Activated CD8-positive, alpha-beta memory T cell treated with anti-CD3 and anti-CD28 coated beads for 36 hours (primary cell): ENCODE measurements at regions not wholly inside any gene's neighbourhood (a gene's known extent, or its start where the extent isn't known, plus 50 kb on each side); places are given as distances from the start of the nearest gene placed in this dataset.
"Not testable (repeated sequence)": the region's sequence is repeated elsewhere in the genome, so short reads cannot be mapped to it uniquely, and the experiment has no call there.

Experiments used
- CTCF ChIA-PET: fragments of 350-600 bp; sonication (Branson Sonifier 250); formaldehyde crosslinking; loops from one replicate; lab custom pipeline; 2021; ENCODE audit warnings: antibody characterized with exemption; lab: Charles Lee
- POLR2A ChIA-PET: fragments of 350-600 bp; sonication (Branson Sonifier 250); formaldehyde crosslinking; loops from one replicate; lab custom pipeline; 2021; ENCODE audit warnings: antibody characterized with exemption; lab: Charles Lee

DNA sequence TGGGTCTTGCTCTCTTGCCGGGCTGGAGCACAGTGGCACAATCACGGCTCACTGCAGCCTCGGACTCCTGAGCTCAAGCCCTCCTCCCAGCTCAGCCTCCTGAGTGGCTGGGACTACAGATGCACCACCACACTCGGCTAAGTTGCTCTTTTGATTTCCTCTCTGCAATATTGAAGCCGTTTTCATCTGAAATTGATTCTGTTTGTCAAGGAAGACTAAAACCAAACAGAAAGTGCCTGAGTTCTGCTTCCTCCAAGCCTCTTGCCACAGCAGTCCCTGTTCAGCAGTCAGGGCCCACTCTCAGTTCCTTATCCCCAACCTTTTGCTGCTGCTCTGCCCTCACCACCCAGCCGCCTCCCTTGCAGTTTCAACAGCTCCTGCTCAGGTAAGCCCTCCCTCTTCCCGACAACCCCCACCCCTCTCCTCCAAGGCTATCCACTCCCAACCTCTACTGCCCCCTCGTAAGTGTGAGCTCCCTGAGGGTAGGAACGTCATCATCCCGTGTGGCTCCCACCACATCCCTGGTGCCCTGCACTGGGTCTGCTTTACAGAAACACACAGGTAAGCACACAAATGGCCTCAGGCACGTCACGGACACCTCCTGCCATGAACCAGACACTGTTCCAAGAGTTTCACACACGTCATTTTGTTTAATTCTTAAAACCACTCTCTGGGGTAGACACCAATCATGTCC is 70.7 kb upstream of the TAB2 start:
- ChIA-PET CTCF (no interaction called here), POLR2A (no interaction called here)

DNA sequence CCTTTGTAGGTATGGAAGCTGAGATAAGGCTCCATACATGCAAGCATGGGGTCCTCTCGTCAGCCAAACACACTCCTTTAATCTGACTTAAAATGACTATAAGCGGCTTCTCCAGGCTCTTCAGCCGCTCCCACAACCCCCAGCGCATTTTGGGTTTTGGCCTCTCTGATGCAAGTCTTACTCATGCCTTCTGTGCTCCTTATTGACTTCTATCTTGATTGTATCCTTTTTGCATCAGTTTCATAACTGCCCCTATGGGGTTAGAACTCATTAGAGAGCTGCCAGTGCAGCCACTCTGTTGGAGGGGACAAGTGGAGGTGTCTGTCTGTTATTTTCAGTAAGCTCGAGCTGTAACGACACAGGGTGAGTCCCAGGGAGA is 70.1 kb upstream of the TAB2 start:
- ChIA-PET POLR2A (no interaction called here), CTCF (no interaction called here)

GRCh38 chr6:149248263-149248662 is 69.2 kb upstream of the TAB2 start:
- POLR2A ChIA-PET, CTCF ChIA-PET: not testable (repeated sequence)

DNA sequence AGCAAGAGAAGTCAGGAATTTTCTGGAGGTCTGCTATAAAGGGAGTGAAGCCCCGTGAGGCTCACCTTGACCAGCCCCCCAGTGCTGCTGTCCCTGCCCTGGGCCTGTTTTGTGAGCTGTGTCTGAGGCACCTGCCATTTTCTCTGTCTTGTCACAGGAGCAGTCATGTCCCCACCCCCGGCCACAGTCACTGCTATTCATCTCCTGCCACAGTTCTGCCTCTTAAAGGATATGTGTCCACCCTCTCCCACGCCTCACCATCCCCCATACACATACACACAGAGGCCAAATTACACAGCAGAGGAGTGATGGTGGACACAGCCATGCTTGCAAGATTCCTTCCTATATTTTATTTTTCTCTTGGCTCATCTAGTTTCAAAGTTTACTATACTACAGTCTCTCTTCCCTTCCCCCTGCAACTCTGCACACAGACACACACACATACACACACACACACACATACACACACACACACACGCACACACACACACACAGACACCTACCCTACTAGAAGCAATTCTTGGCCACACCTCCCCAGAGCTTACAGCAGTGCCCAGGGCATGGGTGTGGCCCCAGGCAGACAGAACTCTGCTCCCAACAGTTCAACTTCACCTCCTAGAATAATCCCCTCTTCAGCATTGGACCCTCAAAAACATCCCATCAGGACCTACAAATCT is 68.7 kb upstream of the TAB2 start:
- CTCF ChIA-PET: no interaction called here

GRCh38 chr6:149249370-149250357 is 67.8 kb upstream of the TAB2 start:
- ChIA-PET POLR2A (no interaction called here), CTCF (no interaction called here)

More for the DNA sequence above, 68.7 kb upstream of the TAB2 start:
- POLR2A ChIA-PET: no interaction called here

DNA sequence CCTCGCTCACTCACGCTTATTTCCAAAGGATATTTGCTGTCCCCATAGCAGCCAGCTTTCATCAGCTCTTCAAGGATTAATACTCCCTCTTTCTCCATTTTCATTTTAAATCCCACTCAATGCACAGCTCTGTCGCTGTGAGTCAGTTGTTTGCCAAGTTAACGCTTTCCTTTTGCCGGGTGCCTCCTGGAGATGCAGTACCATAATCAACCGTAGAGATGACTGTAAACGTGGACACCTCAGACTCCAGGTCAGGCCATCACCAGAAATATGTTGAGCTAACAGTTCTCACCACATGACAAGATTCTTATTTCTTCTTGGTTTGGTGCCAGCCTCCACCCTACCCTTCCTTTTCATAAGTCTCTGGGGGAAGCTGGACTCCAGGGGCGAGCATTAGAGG is 66.6 kb upstream of the TAB2 start:
- ChIA-PET CTCF (no interaction called here), POLR2A (no interaction called here)

DNA sequence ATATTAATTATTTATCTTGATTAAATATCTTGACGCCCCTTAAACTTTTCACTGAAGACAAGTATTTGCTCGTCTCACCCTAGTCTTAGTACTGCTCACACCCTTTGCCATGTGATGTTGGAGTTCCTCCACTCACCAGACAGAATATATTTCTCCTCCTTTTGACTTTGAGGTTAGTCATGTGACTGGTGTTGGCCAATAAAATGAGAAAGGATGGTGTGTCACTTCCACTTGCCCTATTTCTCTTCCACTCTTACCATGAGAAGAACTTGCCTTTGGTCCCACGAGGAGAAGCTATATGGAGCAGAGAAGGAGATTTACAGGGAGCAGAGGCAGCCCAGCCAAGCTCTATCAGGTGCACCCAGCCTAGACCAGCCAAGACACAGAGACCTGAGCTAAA is 64.9 kb upstream of the TAB2 start:
- POLR2A ChIA-PET: no interaction called here
- CTCF ChIA-PET: no interaction called here

- POLR2A ChIA-PET: no interaction called here
- CTCF ChIA-PET: no interaction called here
These were observed 63.3 kb upstream of the TAB2 start for GRCh38 chr6:149254253-149254652.

DNA sequence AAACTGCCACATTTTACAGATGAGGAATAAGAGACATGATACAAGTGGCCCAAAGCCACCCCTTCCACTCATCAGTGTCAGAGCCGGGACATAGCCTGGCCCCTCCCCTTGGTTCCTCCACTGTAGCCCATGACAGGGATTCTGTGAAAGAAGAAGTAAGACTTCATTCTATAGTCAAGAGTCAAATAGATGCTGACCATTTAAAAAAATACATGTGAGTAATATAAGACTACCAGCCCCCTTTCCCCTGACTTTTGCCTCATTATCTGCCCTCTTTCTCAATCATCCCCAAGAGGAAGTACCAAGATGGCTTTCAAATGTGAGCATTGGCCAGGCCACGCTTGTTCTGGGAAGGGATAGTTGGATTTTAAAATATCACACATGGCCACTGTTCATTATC is 57.8 kb upstream of the TAB2 start:
- ChIA-PET POLR2A (no interaction called here), CTCF (no interaction called here)

DNA sequence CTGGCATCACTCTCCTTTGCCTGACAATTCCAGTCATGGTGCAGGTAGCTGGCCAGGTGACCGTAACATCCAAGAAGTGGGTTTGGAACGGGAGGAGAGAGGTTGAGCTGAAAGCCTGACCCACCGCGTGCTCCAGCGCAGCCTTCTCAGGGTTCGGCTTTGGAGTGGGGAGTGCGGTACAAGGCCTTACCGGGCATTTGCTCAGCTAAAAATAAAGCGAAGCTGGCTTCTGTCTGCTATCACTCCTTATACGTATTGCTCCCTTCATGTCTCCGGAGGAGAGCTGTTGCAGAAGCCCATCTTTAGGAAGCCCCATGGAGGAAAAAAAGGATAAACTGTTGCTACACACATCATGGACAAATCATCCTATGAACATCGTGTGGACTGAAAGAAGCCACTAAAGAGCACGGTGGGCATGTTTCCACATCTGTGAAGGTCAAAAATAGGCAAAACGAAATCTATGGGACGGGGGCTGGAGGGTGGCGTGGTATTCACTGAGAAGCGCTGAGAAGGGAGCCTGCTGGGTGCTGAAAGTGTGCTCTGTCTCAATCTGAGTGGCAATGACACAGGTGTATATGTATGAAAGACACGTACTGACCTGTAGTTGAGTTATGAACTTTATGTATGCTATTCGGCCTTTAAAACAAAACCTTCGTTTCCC is 57.2 kb upstream of the TAB2 start:
- POLR2A ChIA-PET: no interaction called here

GRCh38 chr6:149261364-149262040 is 56.0 kb upstream of the TAB2 start:
- ChIA-PET POLR2A (no interaction called here), CTCF (no interaction called here)

More for the DNA sequence above, 57.2 kb upstream of the TAB2 start:
- CTCF ChIA-PET: no interaction called here

DNA sequence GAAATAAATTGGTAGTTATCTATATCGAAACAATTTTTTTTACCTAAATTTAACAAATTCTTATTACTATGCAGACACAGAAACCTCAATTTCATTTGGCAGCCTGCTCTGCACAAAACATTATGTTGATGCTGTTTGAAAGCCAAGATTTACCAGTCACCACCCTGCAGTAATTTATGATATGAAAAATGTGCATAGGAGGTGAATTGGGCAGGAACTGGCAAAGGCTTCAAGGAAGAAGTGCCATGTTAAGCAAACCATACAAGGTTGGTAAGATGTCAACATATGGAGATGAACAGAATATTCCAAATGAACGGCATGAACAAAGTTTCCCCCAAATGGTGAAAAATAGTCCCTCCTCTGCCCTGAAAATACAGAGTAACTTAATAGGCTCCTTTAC is 54.2 kb upstream of the TAB2 start:
- ChIA-PET POLR2A (no interaction called here), CTCF (no interaction called here)

DNA sequence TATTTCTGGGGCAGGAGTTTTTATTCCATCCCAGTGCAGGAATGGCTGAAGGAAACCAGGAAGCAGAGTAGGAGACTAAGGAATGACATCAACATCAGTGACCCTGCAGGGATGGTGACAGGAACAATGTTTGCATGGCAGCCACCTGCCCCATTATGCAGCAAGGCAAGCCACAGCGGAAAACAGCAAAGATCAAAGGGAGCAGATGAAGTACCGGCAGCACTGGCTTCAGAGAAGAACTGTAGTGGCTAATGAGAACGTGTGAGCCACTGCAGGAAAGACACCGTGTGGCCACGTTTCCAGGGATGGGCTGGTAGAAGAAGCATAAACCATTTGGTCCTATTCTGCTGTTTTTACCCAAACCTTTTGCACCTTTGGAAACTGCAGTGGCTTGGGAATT is 52.9 kb upstream of the TAB2 start:
- POLR2A ChIA-PET: no interaction called here
- CTCF ChIA-PET: no interaction called here

GRCh38 chr6:149265945-149266344 is 51.6 kb upstream of the TAB2 start:
- CTCF ChIA-PET: no interaction called here
- POLR2A ChIA-PET: no interaction called here

DNA sequence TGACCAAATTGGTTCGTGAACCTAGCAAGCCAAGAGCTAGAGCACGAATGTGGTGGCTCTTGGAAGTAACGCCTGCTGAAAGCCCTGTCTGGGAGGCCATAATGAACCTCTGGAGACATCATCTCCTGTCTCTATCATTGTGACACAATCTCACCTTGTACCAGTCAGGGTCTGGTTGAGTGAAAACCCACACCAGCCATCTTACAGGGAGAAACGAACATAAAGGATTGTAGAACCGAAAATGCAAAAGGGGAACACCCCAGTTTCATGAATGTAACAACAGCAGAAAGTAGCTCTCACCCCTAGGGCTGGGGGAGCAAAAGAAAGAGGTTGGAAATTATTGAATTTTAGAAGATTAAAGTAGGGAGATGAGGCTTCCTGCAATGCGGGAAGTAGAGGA is 50.9 kb upstream of the TAB2 start:
- ChIA-PET CTCF (no interaction called here), POLR2A (no interaction called here)

GRCh38 chr6:149267072-149267471 is 50.4 kb upstream of the TAB2 start:
- CTCF ChIA-PET: no interaction called here
- POLR2A ChIA-PET: no interaction called here

- ChIA-PET POLR2A (no interaction called here), CTCF (no interaction called here)
These were observed 49.9 kb upstream of the TAB2 start for GRCh38 chr6:149267513-149268043.
